GM18517 (cell line): ENCODE measurements at regions not wholly inside any gene's neighbourhood (a gene's known extent, or its start where the extent isn't known, plus 50 kb on each side); places are given as distances from the start of the nearest gene placed in this dataset.

Experiments used
- ATAC-seq: cut with Tn5 transposase; IDR thresholded peaks from one replicate; pipeline ENCODE4 v1.9.1; 2021; ENCODE audit warnings: mild to moderate bottlenecking, moderate library complexity; ENCODE audit not compliant: unreplicated experiment

- ATAC-seq = no peak
Observed at GRCh38 chr15:95567686-95568085, 762.8 kb upstream of the NR2F2 start.

GRCh38 chr15:95574053-95574452 is 756.4 kb upstream of the NR2F2 start:
- no peak for ATAC-seq

GRCh38 chr15:95577927-95578326 is 752.6 kb upstream of the NR2F2 start:
- no peak for ATAC-seq

DNA sequence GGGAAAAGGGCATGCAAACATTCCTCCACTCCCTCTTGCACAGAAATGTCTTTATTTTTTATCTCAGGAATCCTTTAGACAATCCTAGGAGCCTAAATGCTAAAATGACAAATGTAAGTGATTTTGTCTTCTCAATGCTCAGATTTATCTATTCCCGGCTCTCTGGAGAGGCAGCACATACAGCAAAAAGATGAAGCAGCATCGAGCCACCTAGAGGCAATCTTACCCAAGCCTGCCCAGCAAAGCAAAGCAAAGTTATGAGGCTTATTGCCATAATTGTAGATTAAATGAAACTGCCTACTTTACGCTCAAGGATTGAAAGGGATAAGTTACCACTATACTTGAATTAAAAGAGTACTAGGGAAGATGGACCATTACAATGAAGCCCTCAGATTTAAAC is 750.4 kb upstream of the NR2F2 start:
- ATAC-seq = no peak

DNA sequence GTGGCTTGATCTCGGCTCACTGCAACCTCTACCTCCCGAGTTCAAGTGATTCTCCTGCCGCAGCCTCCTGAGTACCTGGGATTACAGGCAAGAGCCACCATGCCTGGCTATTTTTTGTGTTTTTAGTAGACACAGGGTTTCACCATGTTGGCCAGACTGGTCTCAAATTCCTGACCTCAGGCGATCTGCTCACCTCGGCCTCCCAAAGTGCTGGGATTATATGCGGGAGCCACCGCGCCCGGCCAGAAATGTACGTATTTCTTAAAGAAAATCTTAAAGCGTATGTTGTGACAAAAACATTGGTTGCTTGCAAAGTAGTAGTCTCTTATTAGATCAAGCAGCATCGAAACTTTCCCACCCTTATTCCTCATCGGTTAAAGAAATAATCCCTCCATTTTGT is 748.9 kb upstream of the NR2F2 start:
- ATAC-seq = no peak

DNA sequence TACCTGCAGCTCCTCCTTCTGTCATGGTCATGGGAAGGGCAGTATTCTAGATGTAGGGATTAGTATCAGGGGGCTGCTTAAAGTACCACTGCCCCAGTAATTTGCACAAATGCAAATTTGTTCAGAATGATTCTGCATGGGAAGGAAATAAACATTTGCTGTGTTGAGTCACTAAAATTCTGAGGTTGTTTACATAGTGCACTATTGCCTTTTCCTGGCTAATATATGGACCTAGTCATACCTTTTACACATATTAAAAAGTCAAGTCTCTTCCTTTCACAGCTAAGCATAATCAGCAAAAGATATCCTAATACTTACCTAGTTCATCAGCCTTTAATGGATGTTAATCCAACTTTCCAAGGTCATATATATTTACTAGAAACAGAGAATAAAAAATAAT is 746.4 kb upstream of the NR2F2 start:
- no peak for ATAC-seq

DNA sequence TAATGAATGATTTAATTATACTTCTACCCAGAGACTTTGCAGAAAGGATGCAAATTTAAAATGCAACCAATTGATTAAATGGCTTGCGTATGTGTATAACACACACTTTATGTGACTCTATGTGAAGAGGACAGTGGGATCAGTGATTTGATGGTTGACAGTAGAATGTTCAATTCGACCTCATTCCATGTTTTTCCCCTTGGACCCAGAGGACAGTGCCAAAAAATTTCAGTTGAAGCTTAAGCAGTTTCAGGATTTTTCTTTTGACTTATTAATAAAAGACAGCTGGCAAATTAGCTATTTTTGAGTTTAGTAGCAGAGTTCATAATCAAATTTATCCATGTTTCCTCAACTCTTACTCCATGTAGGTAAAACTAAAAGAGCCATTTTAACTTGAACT is 742.4 kb upstream of the NR2F2 start:
- no peak for ATAC-seq

DNA sequence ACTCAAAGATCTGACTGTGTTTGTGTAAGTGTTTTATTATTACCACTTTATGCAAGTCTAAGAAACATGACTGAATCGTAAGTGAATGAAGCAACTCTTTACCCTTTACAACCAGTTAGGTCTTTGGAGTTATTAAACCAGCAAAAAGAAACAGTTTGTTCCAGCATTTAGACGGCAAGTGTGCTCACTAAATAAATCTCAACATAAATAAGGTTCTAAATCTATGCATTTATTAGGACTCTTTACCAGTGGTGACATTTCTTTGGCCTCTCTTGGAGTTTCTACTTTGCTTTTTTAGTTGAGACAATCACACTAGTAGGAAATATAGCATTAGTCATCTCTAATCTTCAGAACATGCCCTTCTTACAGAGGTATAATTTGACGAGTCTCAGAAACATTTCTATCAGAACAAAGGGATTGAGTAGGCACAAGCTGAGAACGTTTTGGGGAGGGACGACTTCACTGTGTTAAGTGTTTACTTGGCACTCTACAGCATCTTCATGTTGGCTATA is 739.9 kb upstream of the NR2F2 start:
- ATAC-seq = no peak

- ATAC-seq = no peak
Observed at GRCh38 chr15:95591270-95591669, 739.2 kb upstream of the NR2F2 start.

- ATAC-seq = no peak
Observed at GRCh38 chr15:95591886-95592285, 738.6 kb upstream of the NR2F2 start.

GRCh38 chr15:95594496-95594895 is 736.0 kb upstream of the NR2F2 start:
- ATAC-seq = no peak

DNA sequence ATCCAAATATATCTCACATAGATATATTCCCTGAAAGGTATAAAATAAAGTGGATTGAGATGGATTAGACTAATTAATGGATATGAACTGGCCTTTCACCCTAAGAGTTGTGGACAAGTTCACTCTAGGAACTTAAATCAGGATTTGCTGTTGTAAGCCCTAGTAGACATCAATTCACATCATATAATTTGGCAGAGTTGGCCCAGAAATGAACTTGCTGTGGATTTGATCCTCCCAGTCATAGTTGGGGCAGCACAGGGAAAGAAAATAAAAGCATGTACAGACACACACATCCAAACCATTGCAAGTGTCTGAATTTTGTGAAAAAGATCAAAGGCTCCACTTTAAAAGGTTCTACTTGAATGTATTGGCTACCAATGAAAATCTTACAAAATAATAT is 734.7 kb upstream of the NR2F2 start:
- no peak for ATAC-seq

- no peak for ATAC-seq
Observed at GRCh38 chr15:95596496-95596895, 734.0 kb upstream of the NR2F2 start.

DNA sequence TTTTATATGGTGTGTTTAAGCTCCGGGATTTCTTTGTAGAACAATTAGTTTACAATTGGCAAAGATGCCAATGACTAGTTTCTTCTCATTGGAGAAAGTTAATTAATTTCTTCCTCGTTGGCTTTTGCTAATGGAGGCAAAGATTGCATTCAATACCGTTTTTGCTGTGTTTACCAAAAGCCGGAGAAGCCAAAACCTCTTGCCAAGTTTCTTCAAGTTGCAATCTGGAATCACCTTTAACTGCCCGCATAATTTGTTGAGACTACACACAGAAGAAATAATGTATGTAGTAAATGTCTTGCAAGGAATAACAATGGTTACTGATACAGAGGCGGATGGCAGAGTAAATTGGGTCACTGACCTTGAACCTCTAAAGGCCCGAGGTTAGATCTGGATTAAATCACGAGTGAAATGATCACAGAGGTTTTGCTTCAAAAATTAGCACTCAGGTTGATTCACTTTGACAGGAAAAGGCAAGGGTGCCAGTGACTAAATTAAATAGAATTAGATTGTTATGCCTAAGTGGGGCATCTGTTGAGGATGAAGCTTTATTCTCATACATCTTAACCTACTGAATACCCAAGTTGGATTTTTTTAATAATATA is 732.1 kb upstream of the NR2F2 start:
- ATAC-seq = no peak

DNA sequence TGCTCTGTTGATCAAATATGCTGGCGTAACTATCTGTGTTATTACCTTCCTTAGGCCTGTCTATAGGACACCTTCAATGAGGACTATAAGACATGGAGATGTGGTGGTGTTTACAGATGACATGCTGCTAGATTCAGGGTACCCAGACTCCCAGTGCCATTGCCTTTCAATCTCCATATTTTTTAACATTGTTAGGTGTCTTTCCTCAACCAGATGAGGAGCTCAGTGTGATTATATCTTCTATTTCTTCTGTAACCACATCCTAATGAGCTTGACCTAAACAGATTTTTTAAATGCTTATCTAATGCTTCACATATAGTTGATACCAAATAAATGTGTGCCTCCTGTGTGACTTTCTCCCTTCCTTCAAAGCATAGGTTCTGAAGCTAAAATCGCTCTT is 730.1 kb upstream of the NR2F2 start:
- no peak for ATAC-seq

GRCh38 chr15:95600884-95601283 is 729.6 kb upstream of the NR2F2 start:
- ATAC-seq = no peak

DNA sequence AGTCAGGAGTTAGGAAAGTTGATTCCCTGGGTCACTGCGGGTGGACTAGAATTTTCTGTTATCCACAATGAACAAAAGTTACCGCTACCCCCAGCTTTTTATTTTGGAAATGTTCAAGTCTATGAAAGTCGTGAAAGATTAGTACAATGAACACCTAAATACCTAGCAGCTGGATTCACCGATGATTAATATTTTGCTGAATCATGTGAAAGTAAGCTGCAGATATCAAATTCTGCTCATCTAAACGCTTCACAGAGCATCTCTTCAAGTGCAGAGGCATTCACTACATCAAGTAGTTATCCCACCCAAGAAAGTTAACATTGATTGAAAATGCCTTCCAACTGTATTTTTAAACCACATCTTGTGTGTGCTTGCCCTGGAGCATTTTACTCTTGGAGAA is 729.0 kb upstream of the NR2F2 start:
- ATAC-seq = no peak

DNA sequence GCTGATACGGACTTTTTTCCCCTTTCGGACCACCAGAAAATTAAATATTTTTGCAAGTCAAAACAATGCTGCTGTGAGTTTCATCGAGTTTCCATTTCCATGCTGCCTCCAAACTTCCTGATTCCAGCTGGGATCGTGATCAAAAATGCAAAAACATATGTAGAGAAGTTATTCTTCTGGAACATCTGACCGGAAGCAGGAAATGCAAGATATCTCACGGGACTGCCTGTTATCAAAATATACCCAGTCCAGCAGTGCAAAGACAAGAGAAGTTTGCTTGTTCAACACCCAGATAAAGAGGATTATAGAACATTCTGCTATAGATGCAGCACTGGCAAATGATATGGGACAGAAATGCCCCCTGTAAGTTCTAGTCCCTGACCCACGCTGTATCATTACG is 726.7 kb upstream of the NR2F2 start:
- ATAC-seq = no peak

- no peak for ATAC-seq
Observed at GRCh38 chr15:95604634-95605036, 725.9 kb upstream of the NR2F2 start.

DNA sequence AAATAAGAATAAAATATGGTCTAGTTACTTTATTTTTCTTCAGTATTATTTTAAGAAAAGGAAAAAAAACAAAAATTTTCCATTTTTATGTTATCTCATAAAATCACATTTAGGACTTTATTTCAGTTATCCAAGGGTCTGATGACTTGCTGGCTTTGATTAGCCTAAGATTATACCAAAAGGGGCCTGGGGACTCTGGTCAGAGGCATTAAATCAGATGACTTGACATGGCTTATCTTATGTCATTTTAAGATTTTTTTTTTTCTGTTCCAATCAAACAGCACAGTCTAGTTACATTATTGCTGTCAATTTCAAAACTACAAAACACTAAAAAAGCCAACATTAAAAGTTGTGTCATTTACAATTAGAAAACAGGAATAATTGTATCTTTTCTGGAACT is 725.4 kb upstream of the NR2F2 start:
- no peak for ATAC-seq

DNA sequence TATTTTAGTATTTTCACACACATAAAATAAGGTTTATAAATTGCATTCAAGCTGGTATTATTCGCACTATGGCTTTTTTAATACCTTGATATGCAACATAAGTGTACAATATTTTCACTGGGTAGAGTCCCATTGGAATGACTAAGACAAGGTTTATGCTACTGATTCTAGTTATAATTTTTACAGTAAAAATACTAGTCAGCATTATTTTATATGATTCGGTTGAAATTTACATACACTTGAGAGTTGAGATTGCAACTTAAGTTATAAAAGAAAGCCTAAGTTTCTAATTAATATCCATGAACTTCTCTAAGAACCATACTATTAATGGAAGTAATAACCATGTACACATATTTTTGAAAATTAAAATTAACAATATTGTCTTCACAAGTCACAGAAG is 723.9 kb upstream of the NR2F2 start:
- ATAC-seq = no peak

DNA sequence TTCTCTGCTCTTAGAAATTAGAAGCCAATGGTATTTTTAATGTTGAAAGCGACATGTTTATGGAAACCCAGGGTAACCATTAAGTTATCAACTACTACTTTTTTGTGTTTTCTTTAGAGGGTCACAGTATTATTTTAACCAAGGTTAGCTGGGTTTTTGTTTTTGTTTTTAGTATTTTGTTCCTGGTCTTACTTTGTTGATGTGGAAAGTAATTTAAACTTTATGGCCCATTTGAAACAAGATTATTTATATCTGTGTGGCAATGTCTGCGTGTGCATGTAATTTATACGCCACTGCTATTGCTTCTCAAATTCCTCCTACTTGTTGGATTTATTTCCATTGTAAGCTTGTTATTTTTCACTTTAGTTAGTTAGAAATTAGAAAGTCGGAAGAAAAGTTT is 722.1 kb upstream of the NR2F2 start:
- no peak for ATAC-seq

DNA sequence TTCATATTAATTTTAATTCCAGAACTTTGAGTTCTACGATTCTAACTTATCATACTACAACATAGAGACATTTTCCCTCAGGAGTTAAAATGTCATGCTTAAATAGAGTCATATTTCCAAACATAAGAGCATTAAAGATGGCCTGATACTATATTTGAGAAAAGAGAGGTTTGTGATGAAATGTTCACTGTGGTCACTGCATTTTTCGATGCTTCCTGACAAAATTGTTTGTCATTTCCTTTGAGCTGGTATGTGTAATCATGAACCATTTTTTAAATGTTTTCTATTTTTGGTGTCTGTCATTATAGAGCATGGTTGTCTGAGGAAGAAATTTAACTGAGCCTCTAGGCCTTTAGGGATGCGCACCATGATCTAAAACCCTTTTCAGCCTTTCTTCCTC is 721.4 kb upstream of the NR2F2 start:
- no peak for ATAC-seq
